Activated CD4-positive, alpha-beta memory T cell treated with anti-CD3 and anti-CD28 coated beads for 36 hours (primary cell): ENCODE measurements at regions not wholly inside any gene's neighbourhood (a gene's known extent, or its start where the extent isn't known, plus 50 kb on each side); places are given as distances from the start of the nearest gene placed in this dataset.

ENCODE experiments used
- CTCF ChIA-PET: fragments of 350-600 bp; sonication (Branson Sonifier 250); formaldehyde crosslinking; loops from one replicate; lab custom pipeline; 2021; ENCODE audit warnings: antibody characterized with exemption, inconsistent platforms; lab: Charles Lee
- POLR2A ChIA-PET: fragments of 350-600 bp; sonication (Branson Sonifier 250); formaldehyde crosslinking; loops from one replicate; lab custom pipeline; 2021; ENCODE audit warnings: antibody characterized with exemption; lab: Charles Lee
- DNase-seq: peaks from one replicate; pipeline ENCODE4 v3.0.0-alpha.2; 2020
- H3K27ac Mint-ChIP-seq: one replicate; pipeline ENCODE4 v1.8.0; 2021; ENCODE audit warnings: mixed read lengths
- H3K27me3 Mint-ChIP-seq: one replicate; pipeline ENCODE4 v1.8.0; 2021; ENCODE audit warnings: mixed read lengths
- H3K36me3 Mint-ChIP-seq: one replicate; pipeline ENCODE4 v1.8.0; 2021; ENCODE audit warnings: mixed read lengths
- H3K4me1 Mint-ChIP-seq: one replicate; pipeline ENCODE4 v1.8.0; 2021; ENCODE audit warnings: low read depth, mixed read lengths
- H3K4me3 Mint-ChIP-seq: one replicate; pipeline ENCODE4 v1.8.0; 2021; ENCODE audit warnings: mild to moderate bottlenecking, mixed read lengths
- H3K9me3 Mint-ChIP-seq: one replicate; pipeline ENCODE4 v1.8.0; 2021; ENCODE audit warnings: mixed read lengths
- intact Hi-C: fragments of 100-400 bp; cut with micrococcal nuclease; formaldehyde crosslinking; loops from one replicate; pipeline ENCODE4 v1.15.1; 2023

GRCh38 chr13:108360139-108360538, 90.6 kb downstream of the TNFSF13B start:
- no peak for DNase-seq
- POLR2A ChIA-PET = no interaction called here
- H3K36me3 Mint-ChIP-seq = no peaks in the 10 kb centered on the region
- H3K4me1 Mint-ChIP-seq = peaks cover 3% of the 10 kb centered on the region
- CTCF ChIA-PET = interaction anchor here (2.0 kb wide), 1 partner anchor 10 kb away, joined by 4 read pairs; no protein-coding TSS in a partner anchor
- intact Hi-C loops = no loop called here
- no peaks in the 10 kb centered on the region for H3K9me3 Mint-ChIP-seq
- H3K27me3 Mint-ChIP-seq = no peaks in the 10 kb centered on the region
- H3K4me3 Mint-ChIP-seq = no peak overlapping the region
- no peak overlapping the region for H3K27ac Mint-ChIP-seq

- peaks cover 3% of the 10 kb centered on the region for H3K4me1 Mint-ChIP-seq
- ChIA-PET POLR2A (no interaction called here), CTCF (interaction anchor here (2.0 kb wide), 1 partner anchor 8 kb away, joined by 4 read pairs; no protein-coding TSS in a partner anchor)
- intact Hi-C loops = no loop called here
- H3K27me3 Mint-ChIP-seq = no peaks in the 10 kb centered on the region
- no peak for DNase-seq
- no peak overlapping the region for H3K27ac Mint-ChIP-seq
- no peaks in the 10 kb centered on the region for H3K36me3 Mint-ChIP-seq
- no peaks in the 10 kb centered on the region for H3K9me3 Mint-ChIP-seq
- no peak overlapping the region for H3K4me3 Mint-ChIP-seq
Measured at GRCh38 chr13:108361769-108362168, 92.3 kb downstream of the TNFSF13B start.

GRCh38 chr13:108363666-108364065, 94.1 kb downstream of the TNFSF13B start:
- ChIA-PET CTCF (no interaction called here), POLR2A (no interaction called here)
- DNase-seq = no peak
- peaks cover 3% of the 10 kb centered on the region for H3K4me1 Mint-ChIP-seq
- H3K9me3 Mint-ChIP-seq = no peaks in the 10 kb centered on the region
- no peaks in the 10 kb centered on the region for H3K36me3 Mint-ChIP-seq
- H3K4me3 Mint-ChIP-seq = no peak overlapping the region
- H3K27me3 Mint-ChIP-seq = no peaks in the 10 kb centered on the region
- no peak overlapping the region for H3K27ac Mint-ChIP-seq
- intact Hi-C loops = no loop called here

GRCh38 chr13:108365255-108365654, 95.7 kb downstream of the TNFSF13B start:
- CTCF ChIA-PET = no interaction called here
- peaks cover 3% of the 10 kb centered on the region for H3K4me1 Mint-ChIP-seq
- POLR2A ChIA-PET = no interaction called here
- no peak overlapping the region for H3K4me3 Mint-ChIP-seq
- no peaks in the 10 kb centered on the region for H3K27me3 Mint-ChIP-seq
- H3K27ac Mint-ChIP-seq = no peak overlapping the region
- H3K36me3 Mint-ChIP-seq = no peaks in the 10 kb centered on the region
- no peaks in the 10 kb centered on the region for H3K9me3 Mint-ChIP-seq
- DNase-seq = no peak
- intact Hi-C loops = no loop called here

GRCh38 chr13:108368250-108368905, 98.9 kb downstream of the TNFSF13B start:
- no peak for DNase-seq
- Mint-ChIP-seq H3K4me1 (peaks cover 3% of the 10 kb centered on the region), H3K4me3 (no peak overlapping the region), H3K27me3 (no peaks in the 10 kb centered on the region), H3K36me3 (peaks cover 1% of the 10 kb centered on the region), H3K9me3 (peaks cover 2% of the 10 kb centered on the region), H3K27ac (no peak overlapping the region)
- intact Hi-C loops = no loop called here
- CTCF ChIA-PET = no interaction called here
- POLR2A ChIA-PET = no interaction called here

- ChIA-PET POLR2A (no interaction called here), CTCF (interaction anchor here (1.6 kb wide), 1 partner anchor 9 kb away, joined by 4 read pairs; no protein-coding TSS in a partner anchor)
- Mint-ChIP-seq H3K9me3 (peaks cover 2% of the 10 kb centered on the region), H3K27ac (no peak overlapping the region), H3K36me3 (peaks cover 1% of the 10 kb centered on the region), H3K27me3 (no peaks in the 10 kb centered on the region), H3K4me1 (peaks cover 3% of the 10 kb centered on the region), H3K4me3 (no peak overlapping the region)
- intact Hi-C loops = no loop called here
- DNase-seq = no peak
Measured at GRCh38 chr13:108369412-108369811, 99.9 kb downstream of the TNFSF13B start.

- H3K9me3 Mint-ChIP-seq = peaks cover 2% of the 10 kb centered on the region
- CTCF ChIA-PET = no interaction called here
- POLR2A ChIA-PET = no interaction called here
Measured at GRCh38 chr13:108375034-108375433, 105.5 kb downstream of the TNFSF13B start.

GRCh38 chr13:108375772-108376171, 106.3 kb downstream of the TNFSF13B start:
- H3K4me3 Mint-ChIP-seq = no peak overlapping the region
- CTCF ChIA-PET = no interaction called here
- POLR2A ChIA-PET = no interaction called here

More at GRCh38 chr13:108375034-108375433, 105.5 kb downstream of the TNFSF13B start:
- Mint-ChIP-seq H3K36me3 (peaks cover 1% of the 10 kb centered on the region), H3K4me1 (no peaks in the 10 kb centered on the region), H3K27ac (no peak overlapping the region), H3K4me3 (no peak overlapping the region), H3K27me3 (no peaks in the 10 kb centered on the region)
- DNase-seq = no peak
- intact Hi-C loops = no loop called here

GRCh38 chr13:108376308-108376707, 106.8 kb downstream of the TNFSF13B start:
- H3K9me3 Mint-ChIP-seq = peaks cover 2% of the 10 kb centered on the region
- CTCF ChIA-PET = no interaction called here
- POLR2A ChIA-PET = no interaction called here
- no peak overlapping the region for H3K27ac Mint-ChIP-seq
- H3K4me3 Mint-ChIP-seq = no peak overlapping the region
- no peaks in the 10 kb centered on the region for H3K27me3 Mint-ChIP-seq
- no peak for DNase-seq
- intact Hi-C loops = no loop called here
- H3K4me1 Mint-ChIP-seq = no peaks in the 10 kb centered on the region
- H3K36me3 Mint-ChIP-seq = peaks cover 1% of the 10 kb centered on the region

More at GRCh38 chr13:108375772-108376171, 106.3 kb downstream of the TNFSF13B start:
- DNase-seq = no peak
- H3K4me1 Mint-ChIP-seq = no peaks in the 10 kb centered on the region
- peaks cover 1% of the 10 kb centered on the region for H3K36me3 Mint-ChIP-seq
- H3K27ac Mint-ChIP-seq = no peak overlapping the region
- intact Hi-C loops = no loop called here
- no peaks in the 10 kb centered on the region for H3K27me3 Mint-ChIP-seq
- peaks cover 2% of the 10 kb centered on the region for H3K9me3 Mint-ChIP-seq

GRCh38 chr13:108377646-108378206, 108.2 kb downstream of the TNFSF13B start:
- ChIA-PET CTCF (no interaction called here), POLR2A (no interaction called here)
- intact Hi-C loops = no loop called here
- H3K27me3 Mint-ChIP-seq = no peaks in the 10 kb centered on the region
- H3K4me1 Mint-ChIP-seq = no peaks in the 10 kb centered on the region
- H3K36me3 Mint-ChIP-seq = no peaks in the 10 kb centered on the region
- no peak for DNase-seq
- no peaks in the 10 kb centered on the region for H3K9me3 Mint-ChIP-seq
- no peak overlapping the region for H3K4me3 Mint-ChIP-seq
- H3K27ac Mint-ChIP-seq = no peak overlapping the region

- Mint-ChIP-seq H3K9me3 (no peaks in the 10 kb centered on the region), H3K4me3 (no peak overlapping the region), H3K27me3 (peaks cover 2% of the 10 kb centered on the region), H3K27ac (no peak overlapping the region), H3K4me1 (no peaks in the 10 kb centered on the region), H3K36me3 (no peaks in the 10 kb centered on the region)
- intact Hi-C loops = no loop called here
- no peak for DNase-seq
- ChIA-PET POLR2A (no interaction called here), CTCF (no interaction called here)
Measured at GRCh38 chr13:108383667-108384066, 114.1 kb downstream of the TNFSF13B start.

- no peaks in the 10 kb centered on the region for H3K36me3 Mint-ChIP-seq
- POLR2A ChIA-PET = no interaction called here
- intact Hi-C loops = no loop called here
- H3K27ac Mint-ChIP-seq = no peak overlapping the region
- H3K9me3 Mint-ChIP-seq = no peaks in the 10 kb centered on the region
- no peak overlapping the region for H3K4me3 Mint-ChIP-seq
- H3K27me3 Mint-ChIP-seq = peaks cover 2% of the 10 kb centered on the region
- CTCF ChIA-PET = no interaction called here
- DNase-seq = no peak
- H3K4me1 Mint-ChIP-seq = no peaks in the 10 kb centered on the region
Measured at GRCh38 chr13:108387156-108387555, 117.6 kb downstream of the TNFSF13B start.

- POLR2A ChIA-PET = no interaction called here
- H3K27me3 Mint-ChIP-seq = no peaks in the 10 kb centered on the region
- H3K4me3 Mint-ChIP-seq = no peak overlapping the region
- H3K27ac Mint-ChIP-seq = no peak overlapping the region
- H3K4me1 Mint-ChIP-seq = peaks cover 10% of the 10 kb centered on the region
- H3K9me3 Mint-ChIP-seq = peaks cover 5% of the 10 kb centered on the region
- H3K36me3 Mint-ChIP-seq = no peaks in the 10 kb centered on the region
- CTCF ChIA-PET = no interaction called here
- no peak for DNase-seq
- intact Hi-C loops = no loop called here
Measured at GRCh38 chr13:108402850-108403249, 133.3 kb downstream of the TNFSF13B start.
